Psoas muscle (tissue), 7 donors: ENCODE measurements at regions not wholly inside any gene's neighbourhood (a gene's known extent, or its start where the extent isn't known, plus 50 kb on each side); places are given as distances from the start of the nearest gene placed in this dataset.

Experiments used
- ATAC-seq, 4 donors: fragments of 200-7000 bp; cut with Tn5 transposase; one replicate each; pipeline ENCODE4 v1.9.1; 2020; ENCODE audit warnings: moderate library complexity in 3 of 4, mild to moderate bottlenecking in 2 of 4
- DNase-seq, 2 donors: peaks; one replicate each; pipeline ENCODE4 v3.0.0-alpha.2; 2020
- H3K27ac ChIP-seq: fragments of 200-600 bp; one replicate; pipeline ENCODE4 v1.8.0; 2022
- H3K27me3 ChIP-seq, 3 donors: fragments of 200-600 bp in 1 of 3; one replicate each; pipeline versions ENCODE4 v1.6.1 to v1.8.0; 2013 to 2022; ENCODE audit warnings: low read length in 2 of 3, mild to moderate bottlenecking in 2 of 3, moderate library complexity in 1 of 3; ENCODE audit not compliant: insufficient read depth in 3 of 3
- H3K36me3 ChIP-seq, 2 donors: fragments of 200-600 bp in 1 of 2; one replicate each; pipeline versions ENCODE4 v1.6.1 to v1.8.0; 2013 to 2022; ENCODE audit warnings: low read depth in 1 of 2, mild to moderate bottlenecking in 1 of 2, moderate library complexity in 1 of 2; ENCODE audit not compliant: insufficient read depth in 1 of 2
- H3K4me1 ChIP-seq: fragments of 200-600 bp; one replicate; pipeline ENCODE4 v1.8.0; 2022
- H3K4me3 ChIP-seq: fragments of 200-600 bp; one replicate; pipeline ENCODE4 v1.8.0; 2022; ENCODE audit warnings: mild to moderate bottlenecking
- H3K9me3 ChIP-seq: fragments of 200-600 bp; one replicate; pipeline ENCODE4 v1.8.0; 2022
- WGBS, 3 donors: extraction: QIAGEN DNeasy Blood & Tissue Kit; methylation state at CpG; one replicate each; pipeline versions ENCODE4 v1.1.6 to v1.1.7; 2013; 5-methylcytosine and 5-hydroxymethylcytosine counted together
- intact Hi-C, 2 donors: fragments of 100-400 bp; cut with DNase I; formaldehyde crosslinking; loops; one replicate each; pipeline versions ENCODE4 v1.11.0 to v1.14.2; 2022
- TF ChIP-seq, protein P1 (sequence below): fragments of 200-600 bp; IDR thresholded peaks from one replicate; pipeline ENCODE4 v1.8.0; 2022; ENCODE audit warnings: antibody characterized with exemption
- donor health status: healthy with polysubstance abuse.
- donor health status: DM: no; HTN: no; CAD: no; lungs with moderate emphysema.
- donor health status: Bipolar disorder and iron deficiency.
- donor health status: healthy.
- donor health status: DM: yes; HTN: yes; CAD: no.
- donor health status: DM: no; HTN: no; CAD: no.
- donor health status: DM: yes; HTN: yes; CAD: no.

- TF ChIP-seq, protein P1, sequence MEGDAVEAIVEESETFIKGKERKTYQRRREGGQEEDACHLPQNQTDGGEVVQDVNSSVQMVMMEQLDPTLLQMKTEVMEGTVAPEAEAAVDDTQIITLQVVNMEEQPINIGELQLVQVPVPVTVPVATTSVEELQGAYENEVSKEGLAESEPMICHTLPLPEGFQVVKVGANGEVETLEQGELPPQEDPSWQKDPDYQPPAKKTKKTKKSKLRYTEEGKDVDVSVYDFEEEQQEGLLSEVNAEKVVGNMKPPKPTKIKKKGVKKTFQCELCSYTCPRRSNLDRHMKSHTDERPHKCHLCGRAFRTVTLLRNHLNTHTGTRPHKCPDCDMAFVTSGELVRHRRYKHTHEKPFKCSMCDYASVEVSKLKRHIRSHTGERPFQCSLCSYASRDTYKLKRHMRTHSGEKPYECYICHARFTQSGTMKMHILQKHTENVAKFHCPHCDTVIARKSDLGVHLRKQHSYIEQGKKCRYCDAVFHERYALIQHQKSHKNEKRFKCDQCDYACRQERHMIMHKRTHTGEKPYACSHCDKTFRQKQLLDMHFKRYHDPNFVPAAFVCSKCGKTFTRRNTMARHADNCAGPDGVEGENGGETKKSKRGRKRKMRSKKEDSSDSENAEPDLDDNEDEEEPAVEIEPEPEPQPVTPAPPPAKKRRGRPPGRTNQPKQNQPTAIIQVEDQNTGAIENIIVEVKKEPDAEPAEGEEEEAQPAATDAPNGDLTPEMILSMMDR: no peak
- ATAC-seq (no peak), DNase-seq (no peak)
- H3K9me3 ChIP-seq: no peaks in the 10 kb centered on the region
- no peaks in the 10 kb centered on the region for H3K27me3 ChIP-seq
- no peak overlapping the region for H3K27ac ChIP-seq
- intact Hi-C loops: loop anchor here in 1 of 2 donors (10.0 kb wide), 1 partner anchor 312 kb away; the partner anchor contains the start of gene EDN1
- no peaks in the 10 kb centered on the region for H3K4me1 ChIP-seq
- H3K4me3 ChIP-seq: no peak overlapping the region
- H3K36me3 ChIP-seq: no peaks in the 10 kb centered on the region
- 71 to 72% (median 72%) methylated on average over 6 of the region's 6 CpGs for WGBS, 3 donors
These were observed 110.0 kb upstream of the PHACTR1 start for GRCh38 chr6:12606616-12607015.

DNA sequence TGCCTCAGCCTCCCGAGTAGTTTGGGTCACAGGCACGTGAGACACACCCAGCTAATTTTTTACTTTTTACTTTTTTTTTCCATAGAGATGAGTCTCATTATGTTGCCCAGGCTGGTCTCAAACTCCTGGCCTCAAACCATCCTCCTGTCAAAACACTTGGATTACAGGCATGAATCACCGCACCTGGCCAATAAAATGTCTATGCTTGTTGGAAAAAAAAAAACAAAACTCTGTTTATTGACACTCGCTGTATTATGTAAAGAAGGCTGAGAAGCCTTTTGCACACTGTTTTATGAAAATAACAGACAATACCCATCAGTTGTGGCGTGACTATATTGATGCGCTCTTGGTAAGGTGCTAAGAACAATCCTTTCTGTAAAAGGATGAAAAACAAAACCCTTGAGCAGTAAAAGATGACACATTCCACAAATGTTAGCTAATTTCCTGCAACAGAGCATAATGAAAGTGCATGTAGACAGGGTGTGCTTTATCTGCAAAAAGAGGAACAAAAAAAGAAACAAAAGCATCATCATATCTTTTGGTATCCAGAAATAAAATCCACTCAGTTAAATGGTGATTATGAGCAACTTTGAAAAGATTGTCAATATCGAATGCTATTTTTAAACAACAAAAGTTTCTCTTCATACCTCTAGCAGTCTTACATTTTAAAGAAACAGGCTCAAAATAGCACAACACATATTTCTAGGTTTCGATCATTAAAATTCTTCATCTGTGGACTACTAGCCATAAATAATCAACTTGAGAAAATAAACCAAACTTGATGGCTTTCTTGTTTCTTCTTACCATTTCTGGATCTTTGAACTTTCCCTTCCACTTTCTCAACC, 108.3 kb upstream of the PHACTR1 start:
- 63 to 66% (median 65%) methylated on average over 8 of the region's 8 CpGs for WGBS, 3 donors
- Histone ChIP-seq H3K4me1 (no peaks in the 10 kb centered on the region), H3K27me3 (no peaks in the 10 kb centered on the region), H3K9me3 (no peaks in the 10 kb centered on the region), H3K27ac (no peak overlapping the region), H3K4me3 (no peak overlapping the region), H3K36me3 (no peaks in the 10 kb centered on the region)
- ATAC-seq: no peak
- TF ChIP-seq, protein P1: no peak
- intact Hi-C loops: loop anchor here in 1 of 2 donors (10.0 kb wide), 1 partner anchor 313 kb away; the partner anchor contains the start of gene EDN1
- no peak for DNase-seq

GRCh38 chr6:12608874-12609273, 107.7 kb upstream of the PHACTR1 start:
- intact Hi-C loops: loop anchor here in 1 of 2 donors (10.0 kb wide), 1 partner anchor 314 kb away; the partner anchor contains the start of gene EDN1
- Histone ChIP-seq H3K4me1 (no peaks in the 10 kb centered on the region), H3K27me3 (no peaks in the 10 kb centered on the region), H3K27ac (no peak overlapping the region), H3K9me3 (no peaks in the 10 kb centered on the region), H3K4me3 (no peak overlapping the region), H3K36me3 (no peaks in the 10 kb centered on the region)
- no peak for DNase-seq
- TF ChIP-seq, protein P1: no peak
- 72 to 73% (median 73%) methylated on average over 3 of the region's 3 CpGs for WGBS, 3 donors
- no peak for ATAC-seq

DNA sequence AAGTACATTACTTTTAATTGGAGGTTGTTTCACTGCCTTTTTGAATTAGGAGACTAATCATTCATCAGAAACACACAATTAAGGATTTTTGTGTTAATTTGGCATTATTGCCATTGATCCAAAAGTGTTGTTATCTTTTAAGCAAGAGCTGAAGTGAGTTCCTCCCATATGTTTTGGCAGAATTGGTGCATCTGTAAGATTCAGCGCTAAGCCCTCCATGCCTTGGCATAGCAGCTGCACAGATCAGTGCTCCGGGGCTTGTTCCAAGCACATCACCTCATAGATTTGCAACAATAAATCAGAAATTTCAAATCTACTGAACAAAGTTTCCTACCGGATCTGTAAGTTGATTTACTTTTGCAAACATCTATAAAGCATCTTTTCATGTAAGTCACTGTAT, 106.8 kb upstream of the PHACTR1 start:
- WGBS, 3 donors: 51 to 62% (median 56%) methylated on average over 3 of the region's 3 CpGs
- H3K36me3 ChIP-seq: no peaks in the 10 kb centered on the region
- H3K27me3 ChIP-seq: no peaks in the 10 kb centered on the region
- H3K27ac ChIP-seq: no peak overlapping the region
- no peaks in the 10 kb centered on the region for H3K4me1 ChIP-seq
- TF ChIP-seq, protein P1: no peak
- DNase-seq (no peak), ATAC-seq (no peak)
- no peaks in the 10 kb centered on the region for H3K9me3 ChIP-seq
- intact Hi-C loops: loop anchor here in 1 of 2 donors (10.0 kb wide), 1 partner anchor 315 kb away; the partner anchor contains the start of gene EDN1
- H3K4me3 ChIP-seq: no peak overlapping the region
